ENCODE measurements at regions not wholly inside any gene's neighbourhood (a gene's known extent, or its start where the extent isn't known, plus 50 kb on each side); places are given as distances from the start of the nearest gene placed in this dataset.
"Not testable (repeated sequence)": the region's sequence is repeated elsewhere in the genome, so short reads cannot be mapped to it uniquely, and the experiment has no call there.

GRCh38 chr5:13063088-13063487 lies 881.4 kb downstream of the DNAH5 start:
- DNase-seq (ENCODE audit: low read depth, low spot score): no peak

GRCh38 chr5:13045897-13046551 lies 898.5 kb downstream of the DNAH5 start:
- DNase-seq (ENCODE audit: low read depth, low spot score): no peak

GRCh38 chr5:13034061-13034460 lies 910.4 kb downstream of the DNAH5 start:
- DNase-seq (ENCODE audit: low read depth, low spot score): no peak

GRCh38 chr5:13029211-13029610 lies 915.3 kb downstream of the DNAH5 start:
- no peak for DNase-seq (ENCODE audit: low read depth, low spot score)

- no peak for DNase-seq (ENCODE audit: low read depth, low spot score)
These were observed 916.6 kb downstream of the DNAH5 start for GRCh38 chr5:13027874-13028273.

GRCh38 chr5:13019729-13020128 lies 924.8 kb downstream of the DNAH5 start:
- DNase-seq (ENCODE audit: low read depth, low spot score): no peak

- no peak for DNase-seq (ENCODE audit: low read depth, low spot score)
These were observed 941.0 kb downstream of the DNAH5 start for GRCh38 chr5:13003457-13003856.

- no peak for DNase-seq (ENCODE audit: low read depth, low spot score)
These were observed 944.8 kb downstream of the DNAH5 start for GRCh38 chr5:12999667-13000066.

GRCh38 chr5:12985142-12985541 lies 959.3 kb downstream of the DNAH5 start:
- no peak for DNase-seq (ENCODE audit: low read depth, low spot score)

- DNase-seq (ENCODE audit: low read depth, low spot score): no peak
These were observed 969.6 kb downstream of the DNAH5 start for GRCh38 chr5:12974856-12975255.

GRCh38 chr5:12965804-12966203 lies 978.7 kb downstream of the DNAH5 start:
- DNase-seq (ENCODE audit: low read depth, low spot score): no peak

- no peak for DNase-seq (ENCODE audit: low read depth, low spot score)
These were observed 984.8 kb downstream of the DNAH5 start for GRCh38 chr5:12959713-12960112.

- no peak for DNase-seq (ENCODE audit: low read depth, low spot score)
These were observed 992.1 kb downstream of the DNAH5 start for GRCh38 chr5:12952409-12952808.

- DNase-seq (ENCODE audit: low read depth, low spot score): no peak
These were observed 992.6 kb downstream of the DNAH5 start for GRCh38 chr5:12951846-12952245.

- no peak for DNase-seq (ENCODE audit: low read depth, low spot score)
These were observed 997.1 kb downstream of the DNAH5 start for GRCh38 chr5:12947379-12947778.

- not testable (repeated sequence) for DNase-seq (ENCODE audit: low read depth, low spot score)
These were observed 999.0 kb downstream of the DNAH5 start for GRCh38 chr5:12945477-12945876.

- no peak for DNase-seq (ENCODE audit: low read depth, low spot score)
These were observed 1008.3 kb downstream of the DNAH5 start for GRCh38 chr5:12936221-12936620.

GRCh38 chr5:12934722-12935121 lies 1009.8 kb downstream of the DNAH5 start:
- DNase-seq (ENCODE audit: low read depth, low spot score): no peak

GRCh38 chr5:12920527-12920926 lies 1016.3 kb upstream of the CTNND2 start:
- DNase-seq (ENCODE audit: low read depth, low spot score): no peak

GRCh38 chr5:12911156-12911555 lies 1006.9 kb upstream of the CTNND2 start:
- DNase-seq (ENCODE audit: low read depth, low spot score): no peak

- no peak for DNase-seq (ENCODE audit: low read depth, low spot score)
These were observed 1006.4 kb upstream of the CTNND2 start for GRCh38 chr5:12910641-12911040.

- DNase-seq (ENCODE audit: low read depth, low spot score): no peak
These were observed 998.4 kb upstream of the CTNND2 start for GRCh38 chr5:12902611-12903010.

GRCh38 chr5:12901696-12902095 lies 997.5 kb upstream of the CTNND2 start:
- DNase-seq (ENCODE audit: low read depth, low spot score): no peak

GRCh38 chr5:12896086-12896485 lies 991.8 kb upstream of the CTNND2 start:
- no peak for DNase-seq (ENCODE audit: low read depth, low spot score)
